ENCODE measurements at regions not wholly inside any gene's neighbourhood (a gene's known extent, or its start where the extent isn't known, plus 50 kb on each side); places are given as distances from the start of the nearest gene placed in this dataset.

- TF ChIP-seq EZH2 (IDR thresholded peaks at IDR 0.05; ENCODE audit: low read depth, low read length, severe bottlenecking) = no peak
- TF ChIP-seq, protein P1, sequence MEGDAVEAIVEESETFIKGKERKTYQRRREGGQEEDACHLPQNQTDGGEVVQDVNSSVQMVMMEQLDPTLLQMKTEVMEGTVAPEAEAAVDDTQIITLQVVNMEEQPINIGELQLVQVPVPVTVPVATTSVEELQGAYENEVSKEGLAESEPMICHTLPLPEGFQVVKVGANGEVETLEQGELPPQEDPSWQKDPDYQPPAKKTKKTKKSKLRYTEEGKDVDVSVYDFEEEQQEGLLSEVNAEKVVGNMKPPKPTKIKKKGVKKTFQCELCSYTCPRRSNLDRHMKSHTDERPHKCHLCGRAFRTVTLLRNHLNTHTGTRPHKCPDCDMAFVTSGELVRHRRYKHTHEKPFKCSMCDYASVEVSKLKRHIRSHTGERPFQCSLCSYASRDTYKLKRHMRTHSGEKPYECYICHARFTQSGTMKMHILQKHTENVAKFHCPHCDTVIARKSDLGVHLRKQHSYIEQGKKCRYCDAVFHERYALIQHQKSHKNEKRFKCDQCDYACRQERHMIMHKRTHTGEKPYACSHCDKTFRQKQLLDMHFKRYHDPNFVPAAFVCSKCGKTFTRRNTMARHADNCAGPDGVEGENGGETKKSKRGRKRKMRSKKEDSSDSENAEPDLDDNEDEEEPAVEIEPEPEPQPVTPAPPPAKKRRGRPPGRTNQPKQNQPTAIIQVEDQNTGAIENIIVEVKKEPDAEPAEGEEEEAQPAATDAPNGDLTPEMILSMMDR (IDR thresholded peaks at IDR 0.05; ENCODE audit: control extremely low read depth in 1 of 3, insufficient read depth in 1 of 3, low read depth in 1 of 3, low read length in 3 of 3) = no peak
- TF ChIP-seq POLR2AphosphoS5 (IDR thresholded peaks at IDR 0.05; ENCODE audit: low read depth, low read length) = no peak
- no peak for TF ChIP-seq SP4 (IDR thresholded peaks at IDR 0.05; ENCODE audit: low read length)
- TF ChIP-seq TCF12 (IDR thresholded peaks at IDR 0.05; ENCODE audit: low read depth, low read length) = no peak
- TF ChIP-seq HDAC2 (IDR thresholded peaks at IDR 0.05; ENCODE audit: borderline replicate concordance in 1 of 2, low read depth in 2 of 2, low read length in 2 of 2) = no peak
- no peak for TF ChIP-seq CEBPB (IDR thresholded peaks at IDR 0.05; ENCODE audit: low read depth, low read length)
- no peak for TF ChIP-seq SP1 (IDR thresholded peaks at IDR 0.05; ENCODE audit: low read depth, low read length)
- TF ChIP-seq, protein P2, sequence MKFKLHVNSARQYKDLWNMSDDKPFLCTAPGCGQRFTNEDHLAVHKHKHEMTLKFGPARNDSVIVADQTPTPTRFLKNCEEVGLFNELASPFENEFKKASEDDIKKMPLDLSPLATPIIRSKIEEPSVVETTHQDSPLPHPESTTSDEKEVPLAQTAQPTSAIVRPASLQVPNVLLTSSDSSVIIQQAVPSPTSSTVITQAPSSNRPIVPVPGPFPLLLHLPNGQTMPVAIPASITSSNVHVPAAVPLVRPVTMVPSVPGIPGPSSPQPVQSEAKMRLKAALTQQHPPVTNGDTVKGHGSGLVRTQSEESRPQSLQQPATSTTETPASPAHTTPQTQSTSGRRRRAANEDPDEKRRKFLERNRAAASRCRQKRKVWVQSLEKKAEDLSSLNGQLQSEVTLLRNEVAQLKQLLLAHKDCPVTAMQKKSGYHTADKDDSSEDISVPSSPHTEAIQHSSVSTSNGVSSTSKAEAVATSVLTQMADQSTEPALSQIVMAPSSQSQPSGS (IDR thresholded peaks at IDR 0.05; ENCODE audit: low read length) = no peak
- TF ChIP-seq KDM4A (IDR thresholded peaks at IDR 0.05; ENCODE audit: low read depth, low read length, severe bottlenecking) = no peak
Measured at GRCh38 chr14:106163316-106163715, 636.9 kb downstream of the TMEM121 start.

Measured in H1 (cell line).